ENCODE measurements at regions not wholly inside any gene's neighbourhood (a gene's known extent, or its start where the extent isn't known, plus 50 kb on each side); places are given as distances from the start of the nearest gene placed in this dataset.

DNA sequence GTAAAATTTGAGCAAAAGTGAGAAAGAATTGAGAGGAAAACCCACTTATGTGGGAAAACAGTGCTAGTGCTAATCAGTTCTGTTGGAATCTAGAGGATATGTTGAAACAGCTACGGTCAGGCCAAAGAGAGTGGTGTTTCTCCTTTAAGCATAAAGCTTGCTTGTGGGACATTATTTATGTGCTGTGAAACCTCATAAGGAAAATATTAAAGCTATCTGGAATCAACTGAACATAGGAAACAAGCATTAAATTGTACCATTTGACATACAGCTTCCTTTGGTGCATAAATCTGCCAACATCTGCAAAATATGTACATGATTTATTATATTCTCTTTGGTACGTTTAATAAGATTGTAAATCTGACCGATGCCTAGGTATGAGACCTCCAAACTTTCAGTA, 182.5 kb upstream of the PDE10A start:
- POLR2A ChIA-PET = interaction anchor here (1.1 kb wide), 1 partner anchor 11 kb away, joined by 3 read pairs; no protein-coding TSS in a partner anchor
- CTCF ChIA-PET = no interaction called here
- TF ChIP-seq, protein P1, sequence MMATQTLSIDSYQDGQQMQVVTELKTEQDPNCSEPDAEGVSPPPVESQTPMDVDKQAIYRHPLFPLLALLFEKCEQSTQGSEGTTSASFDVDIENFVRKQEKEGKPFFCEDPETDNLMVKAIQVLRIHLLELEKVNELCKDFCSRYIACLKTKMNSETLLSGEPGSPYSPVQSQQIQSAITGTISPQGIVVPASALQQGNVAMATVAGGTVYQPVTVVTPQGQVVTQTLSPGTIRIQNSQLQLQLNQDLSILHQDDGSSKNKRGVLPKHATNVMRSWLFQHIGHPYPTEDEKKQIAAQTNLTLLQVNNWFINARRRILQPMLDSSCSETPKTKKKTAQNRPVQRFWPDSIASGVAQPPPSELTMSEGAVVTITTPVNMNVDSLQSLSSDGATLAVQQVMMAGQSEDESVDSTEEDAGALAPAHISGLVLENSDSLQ (IDR thresholded peaks at IDR 0.05) = peak; percentile 77
- TF ChIP-seq ELF4 (IDR thresholded peaks at IDR 0.05) (no peak), CTBP1 (IDR thresholded peaks at IDR 0.05; ENCODE audit: borderline replicate concordance) (no peak)
- no peak for DNase-seq (ENCODE audit: extremely low spot score)

DNA sequence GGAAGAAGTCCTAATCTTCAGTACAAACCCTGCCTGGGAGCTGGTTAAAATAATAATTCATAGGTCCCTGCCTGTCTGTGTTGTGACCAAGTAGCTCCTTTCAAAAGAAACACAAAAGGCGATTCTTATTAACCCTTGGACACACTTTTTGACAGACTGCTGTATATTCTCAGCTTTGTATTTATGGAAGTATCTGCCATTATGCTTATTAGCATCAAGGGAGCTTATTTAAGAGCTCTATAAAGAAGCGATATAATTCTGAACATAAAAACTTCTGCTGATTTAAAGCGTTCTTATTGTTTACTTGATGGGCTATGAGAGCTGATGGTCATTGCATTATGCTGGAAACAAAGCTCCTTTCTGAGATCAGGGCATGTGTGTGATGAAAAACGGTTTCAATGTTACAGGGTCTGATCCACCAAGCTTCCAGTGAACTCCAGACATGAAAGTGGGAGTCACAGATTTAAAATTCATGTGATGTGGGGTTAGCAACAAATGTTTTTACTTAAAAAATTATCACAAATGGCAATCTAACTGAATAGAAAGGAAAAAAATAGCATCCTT, 181.8 kb upstream of the PDE10A start:
- ChIA-PET POLR2A (interaction anchor here (1.1 kb wide), 1 partner anchor 10 kb away, joined by 3 read pairs; no protein-coding TSS in a partner anchor), CTCF (no interaction called here)
- TF ChIP-seq BHLHE40 (IDR thresholded peaks at IDR 0.05; ENCODE audit: borderline replicate concordance) (no peak), NFRKB (IDR thresholded peaks at IDR 0.05) (no peak), ELF4 (IDR thresholded peaks at IDR 0.05) (no peak), ARNT (IDR thresholded peaks at IDR 0.05) (no peak), L3MBTL2 (conservative IDR thresholded peaks at IDR 0.05) (no peak), TARDBP (IDR thresholded peaks at IDR 0.05) (no peak), FOXA1 (IDR thresholded peaks at IDR 0.05) (no peak), CTBP1 (IDR thresholded peaks at IDR 0.05; ENCODE audit: borderline replicate concordance) (no peak), SUZ12 (IDR thresholded peaks at IDR 0.05) (no peak), FOXM1 (IDR thresholded peaks at IDR 0.05; ENCODE audit: borderline replicate concordance) (no peak), SP1 (IDR thresholded peaks at IDR 0.05) (no peak), LEF1 (IDR thresholded peaks at IDR 0.05; ENCODE audit: borderline replicate concordance) (no peak), HDGF (IDR thresholded peaks at IDR 0.05; ENCODE audit: borderline replicate concordance) (no peak), ZNF384 (IDR thresholded peaks at IDR 0.05) (no peak), FOXK2 (IDR thresholded peaks at IDR 0.05) (no peak)
- TF ChIP-seq, protein P1 (IDR thresholded peaks at IDR 0.05) = no peak
- no peak for DNase-seq (ENCODE audit: extremely low spot score)

DNA sequence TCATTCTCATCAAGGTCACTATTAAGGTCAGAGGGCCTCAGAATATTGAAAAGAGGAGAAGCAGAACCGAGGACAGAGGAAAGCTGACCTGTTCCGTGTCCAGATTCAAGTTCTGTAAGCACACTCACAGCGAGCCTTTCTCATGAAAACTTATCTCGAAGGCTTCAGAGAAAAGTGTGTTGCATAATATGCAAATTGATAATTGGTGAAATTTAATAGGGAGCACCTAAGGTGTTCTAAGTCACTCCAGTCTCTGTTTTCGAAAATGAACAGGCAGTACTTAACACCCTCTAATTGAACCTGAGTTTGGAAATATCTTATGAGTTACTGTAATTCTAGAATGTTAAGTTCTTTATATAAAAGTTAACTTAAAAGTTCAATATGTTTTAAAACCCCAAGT, 181.2 kb upstream of the PDE10A start:
- no peak for TF ChIP-seq LEF1 (IDR thresholded peaks at IDR 0.05; ENCODE audit: borderline replicate concordance)
- TF ChIP-seq FOXM1 (IDR thresholded peaks at IDR 0.05; ENCODE audit: borderline replicate concordance) = no peak
- no peak for TF ChIP-seq CTBP1 (IDR thresholded peaks at IDR 0.05; ENCODE audit: borderline replicate concordance)
- no peak for TF ChIP-seq L3MBTL2 (conservative IDR thresholded peaks at IDR 0.05)
- TF ChIP-seq NFRKB (IDR thresholded peaks at IDR 0.05) = no peak
- no peak for DNase-seq (ENCODE audit: extremely low spot score)
- ChIA-PET POLR2A (no interaction called here), CTCF (no interaction called here)

DNA sequence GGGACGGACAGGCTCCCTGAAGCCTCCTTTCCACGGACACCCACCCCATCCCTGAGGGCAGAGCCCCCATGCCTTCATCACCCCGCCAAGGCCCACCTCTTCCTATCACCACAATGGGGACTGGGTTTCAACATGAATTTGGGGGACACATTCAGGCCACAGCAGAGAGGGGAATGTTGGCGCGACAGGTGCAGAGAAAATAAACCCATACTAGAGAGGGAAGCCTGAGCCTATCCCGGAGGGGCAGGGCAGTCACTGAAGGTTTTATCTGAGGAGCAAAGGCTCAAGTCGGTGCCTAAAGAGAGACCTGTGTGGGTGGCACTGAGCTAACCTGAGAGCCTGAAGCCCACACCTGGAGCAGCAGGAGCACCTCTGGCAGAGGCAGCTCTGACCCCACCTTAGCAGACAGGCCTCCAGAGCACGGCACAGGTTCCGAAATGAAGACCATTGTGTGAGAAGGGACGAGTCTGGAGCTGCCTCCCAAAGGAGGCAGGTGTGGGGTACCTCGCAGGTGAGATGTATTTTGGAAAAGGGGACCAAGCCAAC, 180.6 kb upstream of the PDE10A start:
- ChIA-PET CTCF (no interaction called here), POLR2A (no interaction called here)
- TF ChIP-seq CTBP1 (IDR thresholded peaks at IDR 0.05; ENCODE audit: borderline replicate concordance) = no peak
- TF ChIP-seq NFRKB (IDR thresholded peaks at IDR 0.05) = no peak
- no peak for TF ChIP-seq ZNF384 (IDR thresholded peaks at IDR 0.05)
- TF ChIP-seq FOXA1 (IDR thresholded peaks at IDR 0.05) = no peak
- TF ChIP-seq, protein P1 (IDR thresholded peaks at IDR 0.05) = no peak
- no peak for TF ChIP-seq L3MBTL2 (conservative IDR thresholded peaks at IDR 0.05)
- TF ChIP-seq FOXK2 (IDR thresholded peaks at IDR 0.05) = no peak
- TF ChIP-seq HDGF (IDR thresholded peaks at IDR 0.05; ENCODE audit: borderline replicate concordance) = no peak
- no peak for TF ChIP-seq TARDBP (IDR thresholded peaks at IDR 0.05)
- TF ChIP-seq SUZ12 (IDR thresholded peaks at IDR 0.05) = no peak
- no peak for TF ChIP-seq FOXM1 (IDR thresholded peaks at IDR 0.05; ENCODE audit: borderline replicate concordance)
- TF ChIP-seq LEF1 (IDR thresholded peaks at IDR 0.05; ENCODE audit: borderline replicate concordance) = no peak
- no peak for TF ChIP-seq SP1 (IDR thresholded peaks at IDR 0.05)
- TF ChIP-seq ELF4 (IDR thresholded peaks at IDR 0.05) = no peak
- no peak for TF ChIP-seq BHLHE40 (IDR thresholded peaks at IDR 0.05; ENCODE audit: borderline replicate concordance)
- TF ChIP-seq ARNT (IDR thresholded peaks at IDR 0.05) = no peak
- no peak for DNase-seq (ENCODE audit: extremely low spot score)

DNA sequence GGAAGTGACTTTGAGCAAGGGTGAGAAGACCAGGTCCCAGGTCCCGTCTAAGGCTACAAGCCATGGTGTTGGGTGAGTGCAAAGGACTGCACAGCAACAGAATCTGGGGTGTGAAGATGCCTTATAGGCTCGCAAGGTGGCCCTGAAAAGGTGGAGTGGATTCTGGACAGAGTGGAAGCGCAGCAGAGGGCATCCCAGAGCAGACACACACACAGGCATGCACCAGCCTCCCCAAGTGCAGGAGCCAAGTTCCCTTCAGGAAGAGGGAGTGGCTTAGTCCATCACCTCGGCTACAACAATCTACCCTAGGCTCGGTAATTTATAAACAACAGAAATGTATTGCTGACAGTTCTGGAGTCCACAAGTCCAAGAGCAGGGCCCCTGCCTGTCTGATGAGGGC, 180.1 kb upstream of the PDE10A start:
- ChIA-PET CTCF (no interaction called here), POLR2A (no interaction called here)
- DNase-seq (ENCODE audit: extremely low spot score) = no peak
- TF ChIP-seq CTBP1 (IDR thresholded peaks at IDR 0.05; ENCODE audit: borderline replicate concordance) (no peak), NFRKB (IDR thresholded peaks at IDR 0.05) (no peak), LEF1 (IDR thresholded peaks at IDR 0.05; ENCODE audit: borderline replicate concordance) (no peak), SUZ12 (IDR thresholded peaks at IDR 0.05) (no peak)

DNA sequence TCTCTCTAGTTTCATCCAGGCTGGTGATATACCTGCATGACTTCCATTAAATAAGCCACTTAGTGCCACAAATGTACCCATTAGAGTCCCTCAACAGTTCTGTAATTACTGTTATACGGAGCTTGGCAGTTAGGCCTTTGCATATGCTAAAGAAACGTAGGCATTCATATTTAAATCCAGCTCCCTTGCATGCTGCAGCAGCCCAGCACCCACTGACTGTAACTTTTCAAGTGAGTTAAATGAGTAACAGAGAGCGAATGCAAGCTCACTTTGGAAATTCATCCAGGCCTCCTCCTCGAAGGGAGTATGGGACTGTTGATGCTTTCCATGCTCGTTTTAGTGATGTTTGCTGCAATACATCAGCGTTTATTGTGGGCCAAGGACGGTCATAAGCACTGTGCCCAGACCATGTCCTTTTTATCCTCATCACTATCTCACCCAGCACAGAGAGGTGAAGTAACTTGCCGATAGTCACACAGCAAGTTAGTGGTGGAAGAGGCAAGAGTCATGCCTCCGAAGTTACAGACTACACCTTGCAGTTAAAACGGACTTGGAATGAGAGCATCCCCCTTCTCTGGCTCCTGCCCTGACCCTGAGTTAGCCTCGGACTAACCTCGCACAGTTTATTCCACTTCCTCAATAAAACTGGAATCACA, 179.4 kb upstream of the PDE10A start:
- TF ChIP-seq FOXA1 (IDR thresholded peaks at IDR 0.05) (no peak), FOXM1 (IDR thresholded peaks at IDR 0.05; ENCODE audit: borderline replicate concordance) (no peak), HDGF (IDR thresholded peaks at IDR 0.05; ENCODE audit: borderline replicate concordance) (no peak), CTBP1 (IDR thresholded peaks at IDR 0.05; ENCODE audit: borderline replicate concordance) (no peak), FOXK2 (IDR thresholded peaks at IDR 0.05) (no peak)
- POLR2A ChIA-PET = interaction anchor here (0.7 kb wide), 1 partner anchor 22 kb away, joined by 3 read pairs; no protein-coding TSS in a partner anchor
- CTCF ChIA-PET = interaction anchor here (1.7 to 2.0 kb wide), 2 partner anchors 8 to 10 kb away, joined by 5 to 7 read pairs; no protein-coding TSS in a partner anchor
- no peak for DNase-seq (ENCODE audit: extremely low spot score)

Measured in HEK293T (cell line).